Spleen (tissue), 7 donors: ENCODE measurements at regions not wholly inside any gene's neighbourhood (a gene's known extent, or its start where the extent isn't known, plus 50 kb on each side); places are given as distances from the start of the nearest gene placed in this dataset.

Experiments used
- CTCF ChIP-seq, 11 experiments: fragments of 200-600 bp in 7 of 11; fragments of 450-650 bp in 4 of 11; sonication (generic) in 4 of 11; IDR thresholded peaks in 8 of 11; conservative IDR thresholded peaks in 3 of 11; 1 replicate in 7 of 11; 2 replicates in 4 of 11; pipeline versions ENCODE4 v1.4.0 to v1.8.0; 2016 to 2021; ENCODE audit warnings: antibody characterized with exemption in 11 of 11, inconsistent platforms in 4 of 11, mild to moderate bottlenecking in 1 of 11
- POLR2AphosphoS5 ChIP-seq, 3 donors: sonication (generic); formaldehyde crosslinking; IDR thresholded peaks; one replicate each; pipeline ENCODE4 v1.5.1; 2017; ENCODE audit warnings: antibody characterized with exemption in 3 of 3
- donor health status: DM: no; HTN: no; CAD: no; lungs with moderate emphysema.
- donor health status: DM: no; HTN: no; CAD: no.
- donor health status: DM: no; HTN: no; CAD: no.

DNA sequence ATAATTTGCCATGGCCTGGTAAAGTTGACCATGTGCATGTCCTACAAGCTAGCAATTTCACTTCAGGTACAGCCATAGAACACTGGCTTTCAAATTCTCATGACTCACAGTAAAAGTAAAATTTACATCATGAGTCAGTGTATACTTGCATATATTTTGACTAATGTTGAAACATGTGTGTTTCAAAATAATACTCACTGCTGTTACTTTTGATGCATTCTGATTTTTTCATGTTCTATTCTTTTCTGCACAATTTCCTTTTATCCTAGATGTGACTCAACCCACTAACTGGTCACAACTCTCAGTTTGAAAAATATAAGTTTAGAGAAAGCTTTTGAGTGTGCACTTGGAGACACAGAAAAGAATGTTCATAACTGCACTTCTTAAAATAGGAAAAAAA is 365.7 kb downstream of the FGF13 start:
- TF ChIP-seq CTCF (IDR thresholded peaks at IDR 0.05 in 8 of 11, conservative IDR thresholded peaks at IDR 0.05 in 3 of 11) (no peak), POLR2AphosphoS5 (IDR thresholded peaks at IDR 0.05) (no peak)
